GM23248 (cell line): ENCODE measurements at regions not wholly inside any gene's neighbourhood (a gene's known extent, or its start where the extent isn't known, plus 50 kb on each side); places are given as distances from the start of the nearest gene placed in this dataset.

Experiments
- EZH2 ChIP-seq: fragments of 200-600 bp; sonication (generic); IDR thresholded peaks from 2 replicates; pipeline ENCODE4 v1.6.1; 2018; ENCODE audit warnings: antibody characterized with exemption, mild to moderate bottlenecking; ENCODE audit not compliant: insufficient read depth, poor library complexity, severe bottlenecking
- EZH2phosphoT487 ChIP-seq: fragments of 200-600 bp; sonication (generic); IDR thresholded peaks from 2 replicates; pipeline ENCODE4 v1.6.1; 2018; ENCODE audit warnings: antibody characterized with exemption, moderate library complexity, mild to moderate bottlenecking, low read depth; ENCODE audit not compliant: insufficient read depth

- TF ChIP-seq EZH2 (no peak), EZH2phosphoT487 (no peak)
These were observed 281.7 kb upstream of the ZFHX3 start for GRCh38 chr16:73329358-73330286.
